B cell (primary cell): ENCODE measurements at regions not wholly inside any gene's neighbourhood (a gene's known extent, or its start where the extent isn't known, plus 50 kb on each side); places are given as distances from the start of the nearest gene placed in this dataset.

Source experiments
- EZH2 ChIP-seq: IDR thresholded peaks from 2 replicates; pipeline ENCODE4 v1.6.1; 2012; ENCODE audit warnings: borderline replicate concordance, low read depth, mild to moderate bottlenecking, moderate library complexity, low read length; ENCODE audit not compliant: insufficient read depth, poor library complexity, severe bottlenecking
- TF ChIP-seq, protein P1 (sequence below): fragments of 200-600 bp; IDR thresholded peaks from one replicate; pipeline ENCODE4 v1.8.0; 2022; ENCODE audit warnings: antibody characterized with exemption, mild to moderate bottlenecking

DNA sequence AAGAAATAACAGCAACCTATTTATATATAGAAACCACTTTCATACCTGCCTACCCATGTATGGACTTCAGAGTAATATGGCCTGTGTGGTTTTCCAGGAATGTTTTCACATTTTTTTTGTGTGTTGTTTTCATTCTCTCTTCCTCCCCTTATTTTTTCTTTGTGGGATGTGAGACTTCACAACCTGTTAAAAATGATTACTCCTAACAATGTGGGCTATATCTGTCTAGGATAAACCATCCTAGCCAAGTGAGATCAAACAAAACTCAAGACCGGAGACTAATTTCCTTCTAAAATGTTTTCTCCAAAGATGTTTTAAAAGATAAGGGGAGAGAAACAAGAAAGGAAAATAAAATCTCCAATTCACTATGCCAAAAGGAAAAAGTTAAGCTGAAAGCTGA, 106.1 kb upstream of the DIPK2B start:
- TF ChIP-seq, protein P1, sequence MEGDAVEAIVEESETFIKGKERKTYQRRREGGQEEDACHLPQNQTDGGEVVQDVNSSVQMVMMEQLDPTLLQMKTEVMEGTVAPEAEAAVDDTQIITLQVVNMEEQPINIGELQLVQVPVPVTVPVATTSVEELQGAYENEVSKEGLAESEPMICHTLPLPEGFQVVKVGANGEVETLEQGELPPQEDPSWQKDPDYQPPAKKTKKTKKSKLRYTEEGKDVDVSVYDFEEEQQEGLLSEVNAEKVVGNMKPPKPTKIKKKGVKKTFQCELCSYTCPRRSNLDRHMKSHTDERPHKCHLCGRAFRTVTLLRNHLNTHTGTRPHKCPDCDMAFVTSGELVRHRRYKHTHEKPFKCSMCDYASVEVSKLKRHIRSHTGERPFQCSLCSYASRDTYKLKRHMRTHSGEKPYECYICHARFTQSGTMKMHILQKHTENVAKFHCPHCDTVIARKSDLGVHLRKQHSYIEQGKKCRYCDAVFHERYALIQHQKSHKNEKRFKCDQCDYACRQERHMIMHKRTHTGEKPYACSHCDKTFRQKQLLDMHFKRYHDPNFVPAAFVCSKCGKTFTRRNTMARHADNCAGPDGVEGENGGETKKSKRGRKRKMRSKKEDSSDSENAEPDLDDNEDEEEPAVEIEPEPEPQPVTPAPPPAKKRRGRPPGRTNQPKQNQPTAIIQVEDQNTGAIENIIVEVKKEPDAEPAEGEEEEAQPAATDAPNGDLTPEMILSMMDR = no peak
- no peak for TF ChIP-seq EZH2
